Gastrocnemius medialis (tissue), 4 donors: ENCODE measurements at regions not wholly inside any gene's neighbourhood (a gene's known extent, or its start where the extent isn't known, plus 50 kb on each side); places are given as distances from the start of the nearest gene placed in this dataset.

Experiments used
- POLR2A ChIP-seq, 2 donors: fragments of 450-650 bp; IDR thresholded peaks; one replicate each; pipeline ENCODE4 v1.6.1; 2017; ENCODE audit warnings: antibody characterized with exemption in 2 of 2, mild to moderate bottlenecking in 2 of 2, moderate library complexity in 2 of 2
- TF ChIP-seq, protein P1 (sequence below), 5 experiments: fragments of 450-650 bp in 3 of 5; fragments of 200-600 bp in 2 of 5; sonication (generic) in 2 of 5; IDR thresholded peaks in 4 of 5; conservative IDR thresholded peaks in 1 of 5; 1 replicate in 4 of 5; 2 replicates in 1 of 5; pipeline ENCODE4 v1.5.1; 2016 to 2019; ENCODE audit warnings: antibody characterized with exemption in 5 of 5, mild to moderate bottlenecking in 3 of 5, moderate library complexity in 3 of 5

DNA sequence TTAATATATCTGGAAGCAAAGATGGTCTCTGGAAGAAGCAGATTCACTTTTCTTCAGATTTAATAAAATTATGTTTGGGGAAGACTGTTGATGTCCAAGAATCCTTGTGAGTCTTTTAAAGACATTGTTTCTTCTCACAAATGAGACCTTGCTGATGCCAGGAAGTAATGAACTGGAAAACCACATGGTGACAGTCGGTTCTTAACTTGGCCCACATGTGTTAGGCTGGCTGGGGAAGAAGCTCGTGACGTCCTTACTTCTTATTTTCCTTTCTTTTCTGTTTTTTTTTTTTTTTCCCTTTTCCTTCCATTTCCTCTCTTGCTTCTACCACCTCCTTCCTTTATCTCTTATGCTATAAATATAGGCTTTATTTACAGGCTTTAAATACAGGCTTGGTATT is 950.2 kb downstream of the BCL11B start:
- TF ChIP-seq, protein P1, sequence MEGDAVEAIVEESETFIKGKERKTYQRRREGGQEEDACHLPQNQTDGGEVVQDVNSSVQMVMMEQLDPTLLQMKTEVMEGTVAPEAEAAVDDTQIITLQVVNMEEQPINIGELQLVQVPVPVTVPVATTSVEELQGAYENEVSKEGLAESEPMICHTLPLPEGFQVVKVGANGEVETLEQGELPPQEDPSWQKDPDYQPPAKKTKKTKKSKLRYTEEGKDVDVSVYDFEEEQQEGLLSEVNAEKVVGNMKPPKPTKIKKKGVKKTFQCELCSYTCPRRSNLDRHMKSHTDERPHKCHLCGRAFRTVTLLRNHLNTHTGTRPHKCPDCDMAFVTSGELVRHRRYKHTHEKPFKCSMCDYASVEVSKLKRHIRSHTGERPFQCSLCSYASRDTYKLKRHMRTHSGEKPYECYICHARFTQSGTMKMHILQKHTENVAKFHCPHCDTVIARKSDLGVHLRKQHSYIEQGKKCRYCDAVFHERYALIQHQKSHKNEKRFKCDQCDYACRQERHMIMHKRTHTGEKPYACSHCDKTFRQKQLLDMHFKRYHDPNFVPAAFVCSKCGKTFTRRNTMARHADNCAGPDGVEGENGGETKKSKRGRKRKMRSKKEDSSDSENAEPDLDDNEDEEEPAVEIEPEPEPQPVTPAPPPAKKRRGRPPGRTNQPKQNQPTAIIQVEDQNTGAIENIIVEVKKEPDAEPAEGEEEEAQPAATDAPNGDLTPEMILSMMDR (IDR thresholded peaks at IDR 0.05 in 4 of 5, conservative IDR thresholded peaks at IDR 0.05 in 1 of 5), result no peak
- TF ChIP-seq POLR2A (IDR thresholded peaks at IDR 0.05), result no peak
